ENCODE measurements at regions not wholly inside any gene's neighbourhood (a gene's known extent, or its start where the extent isn't known, plus 50 kb on each side); places are given as distances from the start of the nearest gene placed in this dataset.
"Not testable (repeated sequence)": the region's sequence is repeated elsewhere in the genome, so short reads cannot be mapped to it uniquely, and the experiment has no call there.

- DNase-seq (ENCODE audit: low spot score): no peak
Measured at GRCh38 chr7:121563177-121563576, 167.1 kb upstream of the FAM3C start.

GRCh38 chr7:121562259-121562658 is 166.2 kb upstream of the FAM3C start:
- DNase-seq (ENCODE audit: low spot score): no peak

GRCh38 chr7:121561717-121562116 is 165.6 kb upstream of the FAM3C start:
- DNase-seq (ENCODE audit: low spot score): no peak

- DNase-seq (ENCODE audit: low spot score): no peak
Measured at GRCh38 chr7:121560267-121560990, 164.3 kb upstream of the FAM3C start.

GRCh38 chr7:121558288-121558687 is 162.2 kb upstream of the FAM3C start:
- DNase-seq (ENCODE audit: low spot score): no peak

- no peak for DNase-seq (ENCODE audit: low spot score)
Measured at GRCh38 chr7:121557034-121557892, 161.2 kb upstream of the FAM3C start.

GRCh38 chr7:121555558-121555957 is 159.4 kb upstream of the FAM3C start:
- no peak for DNase-seq (ENCODE audit: low spot score)

- peak; percentile 80 for DNase-seq (ENCODE audit: low spot score)
Measured at GRCh38 chr7:121547544-121548092, 151.5 kb upstream of the FAM3C start.

GRCh38 chr7:121546632-121547543 is 150.8 kb upstream of the FAM3C start:
- DNase-seq (ENCODE audit: low spot score): no peak

- DNase-seq (ENCODE audit: low spot score): no peak
Measured at GRCh38 chr7:121545418-121545817, 149.3 kb upstream of the FAM3C start.

GRCh38 chr7:121544726-121545125 is 148.6 kb upstream of the FAM3C start:
- DNase-seq (ENCODE audit: low spot score): peak; percentile 90

- no peak for DNase-seq (ENCODE audit: low spot score)
Measured at GRCh38 chr7:121544238-121544637, 148.1 kb upstream of the FAM3C start.

- no peak for DNase-seq (ENCODE audit: low spot score)
Measured at GRCh38 chr7:121541457-121541856, 145.3 kb upstream of the FAM3C start.

- no peak for DNase-seq (ENCODE audit: low spot score)
Measured at GRCh38 chr7:121540138-121540537, 144.0 kb upstream of the FAM3C start.

GRCh38 chr7:121537031-121537430 is 140.9 kb upstream of the FAM3C start:
- DNase-seq (ENCODE audit: low spot score): no peak

- no peak for DNase-seq (ENCODE audit: low spot score)
Measured at GRCh38 chr7:121531175-121532070, 135.3 kb upstream of the FAM3C start.

- DNase-seq (ENCODE audit: low spot score): peak; percentile 75
Measured at GRCh38 chr7:121530227-121531174, 134.4 kb upstream of the FAM3C start.

- DNase-seq (ENCODE audit: low spot score): no peak
Measured at GRCh38 chr7:121529003-121529402, 132.9 kb upstream of the FAM3C start.

GRCh38 chr7:121526210-121526609 is 130.1 kb upstream of the FAM3C start:
- DNase-seq (ENCODE audit: low spot score): not testable (repeated sequence)
